ENCODE measurements at regions not wholly inside any gene's neighbourhood (a gene's known extent, or its start where the extent isn't known, plus 50 kb on each side); places are given as distances from the start of the nearest gene placed in this dataset.

DNA sequence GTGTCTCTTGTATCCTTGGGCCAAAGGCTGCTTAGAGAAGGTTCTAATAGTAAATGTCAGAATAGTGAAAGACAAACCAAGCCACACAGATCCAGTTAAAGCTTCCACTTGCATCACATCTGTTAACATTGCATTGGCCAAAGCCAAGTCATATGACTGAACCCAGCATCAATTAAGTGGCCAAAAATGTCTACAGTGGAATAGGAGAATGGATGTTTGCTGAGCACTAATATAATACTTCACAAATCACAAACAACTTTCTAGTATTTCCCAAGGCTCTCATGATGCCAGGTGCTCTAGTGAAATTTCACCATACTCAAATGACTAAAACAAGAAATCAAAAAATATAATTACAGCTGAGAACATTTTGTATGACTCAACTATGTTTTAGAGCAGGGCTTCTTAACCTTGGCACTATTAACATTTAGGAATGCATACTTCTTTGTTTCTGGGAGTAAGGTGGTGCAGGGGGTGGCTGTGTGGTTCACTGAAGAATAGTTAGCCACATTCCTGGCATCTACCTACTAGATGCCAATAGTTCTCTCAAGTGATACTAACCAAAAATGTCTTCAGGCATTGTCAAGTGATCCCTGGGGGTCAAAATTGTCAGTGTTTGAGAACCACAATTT is 148.0 kb upstream of the SPTLC3 start:
- H3K27me3 ChIP-seq (ENCODE audit: control insufficient read depth, insufficient read depth, low read length), result no peaks in the 10 kb centered on the region
- no peak for DNase-seq (ENCODE audit: low read depth in 2 of 2)
- H2AFZ ChIP-seq (ENCODE audit: low read length), result no peak overlapping the region
- no peaks in the 10 kb centered on the region for H3K79me2 ChIP-seq (ENCODE audit: control insufficient read depth, insufficient read depth, low read length)
- TF ChIP-seq, protein P1, sequence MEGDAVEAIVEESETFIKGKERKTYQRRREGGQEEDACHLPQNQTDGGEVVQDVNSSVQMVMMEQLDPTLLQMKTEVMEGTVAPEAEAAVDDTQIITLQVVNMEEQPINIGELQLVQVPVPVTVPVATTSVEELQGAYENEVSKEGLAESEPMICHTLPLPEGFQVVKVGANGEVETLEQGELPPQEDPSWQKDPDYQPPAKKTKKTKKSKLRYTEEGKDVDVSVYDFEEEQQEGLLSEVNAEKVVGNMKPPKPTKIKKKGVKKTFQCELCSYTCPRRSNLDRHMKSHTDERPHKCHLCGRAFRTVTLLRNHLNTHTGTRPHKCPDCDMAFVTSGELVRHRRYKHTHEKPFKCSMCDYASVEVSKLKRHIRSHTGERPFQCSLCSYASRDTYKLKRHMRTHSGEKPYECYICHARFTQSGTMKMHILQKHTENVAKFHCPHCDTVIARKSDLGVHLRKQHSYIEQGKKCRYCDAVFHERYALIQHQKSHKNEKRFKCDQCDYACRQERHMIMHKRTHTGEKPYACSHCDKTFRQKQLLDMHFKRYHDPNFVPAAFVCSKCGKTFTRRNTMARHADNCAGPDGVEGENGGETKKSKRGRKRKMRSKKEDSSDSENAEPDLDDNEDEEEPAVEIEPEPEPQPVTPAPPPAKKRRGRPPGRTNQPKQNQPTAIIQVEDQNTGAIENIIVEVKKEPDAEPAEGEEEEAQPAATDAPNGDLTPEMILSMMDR (conservative IDR thresholded peaks at IDR 0.05 in 1 of 2, IDR thresholded peaks at IDR 0.05 in 1 of 2; ENCODE audit: low read depth in 1 of 2, low read length in 2 of 2), result no peak
- TF ChIP-seq EZH2 (IDR thresholded peaks at IDR 0.05; ENCODE audit: low read length, missing control alignments), result no peak
- H4K20me1 ChIP-seq (ENCODE audit: control insufficient read depth, extremely low read depth, insufficient read depth, low read length), result no peaks in the 10 kb centered on the region
- H3K9me3 ChIP-seq (ENCODE audit: control insufficient read depth, insufficient read depth, low read depth, low read length), result no peaks in the 10 kb centered on the region
- no peaks in the 10 kb centered on the region for H3K4me1 ChIP-seq (ENCODE audit: control insufficient read depth, extremely low read depth, insufficient read depth, low read length)
- no peaks in the 10 kb centered on the region for H3K36me3 ChIP-seq (ENCODE audit: control insufficient read depth, insufficient read depth, low read length)
- H3K9ac ChIP-seq (ENCODE audit: insufficient read depth, low read length), result no peak overlapping the region
- no peak overlapping the region for H3K4me3 ChIP-seq (replicated peaks in 1 of 4; ENCODE audit: control extremely low read depth in 1 of 4, insufficient read depth in 1 of 4, low read depth in 3 of 4, low read length in 4 of 4)
- H3K4me2 ChIP-seq (ENCODE audit: extremely low read depth, insufficient read depth, low read length), result no peak overlapping the region
- H3K27ac ChIP-seq (ENCODE audit: insufficient read depth, low read length), result no peak overlapping the region

DNA sequence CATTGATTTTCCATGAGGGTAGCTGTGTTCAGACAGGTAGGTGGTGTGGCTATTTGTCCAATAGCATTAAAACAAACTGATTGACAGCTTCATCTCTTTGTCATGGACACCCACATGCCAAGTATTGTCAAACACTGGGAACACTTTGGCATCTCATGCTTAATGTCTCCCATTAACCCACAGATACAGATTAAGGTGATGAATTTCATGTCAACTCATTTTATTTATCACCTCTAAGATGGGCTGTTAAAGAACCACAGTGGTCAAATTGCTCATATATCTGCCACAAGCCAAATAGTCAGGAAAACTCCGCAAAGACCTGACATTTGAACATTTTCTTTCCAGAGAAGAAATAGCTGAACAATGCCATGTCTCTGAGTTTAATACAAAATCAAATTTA is 139.1 kb upstream of the SPTLC3 start:
- no peaks in the 10 kb centered on the region for H3K9me3 ChIP-seq (ENCODE audit: control insufficient read depth, insufficient read depth, low read depth, low read length)
- no peak overlapping the region for H2AFZ ChIP-seq (ENCODE audit: low read length)
- no peaks in the 10 kb centered on the region for H3K4me1 ChIP-seq (ENCODE audit: control insufficient read depth, extremely low read depth, insufficient read depth, low read length)
- H3K4me3 ChIP-seq (replicated peaks in 1 of 4; ENCODE audit: control extremely low read depth in 1 of 4, insufficient read depth in 1 of 4, low read depth in 3 of 4, low read length in 4 of 4), result no peak overlapping the region
- H3K79me2 ChIP-seq (ENCODE audit: control insufficient read depth, insufficient read depth, low read length), result no peaks in the 10 kb centered on the region
- no peaks in the 10 kb centered on the region for H3K27me3 ChIP-seq (ENCODE audit: control insufficient read depth, insufficient read depth, low read length)
- H3K4me2 ChIP-seq (ENCODE audit: extremely low read depth, insufficient read depth, low read length), result no peak overlapping the region
- no peaks in the 10 kb centered on the region for H3K36me3 ChIP-seq (ENCODE audit: control insufficient read depth, insufficient read depth, low read length)
- DNase-seq (ENCODE audit: low read depth in 2 of 2), result no peak
- H4K20me1 ChIP-seq (ENCODE audit: control insufficient read depth, extremely low read depth, insufficient read depth, low read length), result no peaks in the 10 kb centered on the region
- TF ChIP-seq EZH2 (IDR thresholded peaks at IDR 0.05; ENCODE audit: low read length, missing control alignments), result no peak
- TF ChIP-seq, protein P1 (conservative IDR thresholded peaks at IDR 0.05 in 1 of 2, IDR thresholded peaks at IDR 0.05 in 1 of 2; ENCODE audit: low read depth in 1 of 2, low read length in 2 of 2), result no peak
- no peak overlapping the region for H3K27ac ChIP-seq (ENCODE audit: insufficient read depth, low read length)
- no peak overlapping the region for H3K9ac ChIP-seq (ENCODE audit: insufficient read depth, low read length)

DNA sequence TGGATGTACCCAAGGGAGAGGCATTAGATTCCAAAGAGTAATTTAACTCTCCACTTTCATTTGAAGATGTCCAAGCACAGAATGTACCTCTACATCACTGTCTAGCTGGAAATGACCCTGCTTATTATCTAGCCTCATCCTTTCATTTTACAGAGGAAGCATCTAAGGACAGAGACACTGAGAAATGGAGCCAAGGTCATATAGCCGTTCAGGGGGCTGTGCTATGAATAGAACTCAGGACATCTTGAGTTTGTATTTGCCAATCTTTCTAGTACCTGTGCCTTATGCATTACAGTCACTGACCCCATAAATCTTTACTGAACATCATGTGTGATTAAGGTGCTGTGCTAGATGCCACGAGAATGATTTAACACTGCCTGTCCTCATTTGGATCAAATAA is 138.2 kb upstream of the SPTLC3 start:
- H3K79me2 ChIP-seq (ENCODE audit: control insufficient read depth, insufficient read depth, low read length), result no peaks in the 10 kb centered on the region

More for the DNA sequence above, 138.2 kb upstream of the SPTLC3 start:
- Histone ChIP-seq H3K4me3 (replicated peaks in 1 of 4; ENCODE audit: control extremely low read depth in 1 of 4, insufficient read depth in 1 of 4, low read depth in 3 of 4, low read length in 4 of 4) (no peak overlapping the region), H3K4me2 (ENCODE audit: extremely low read depth, insufficient read depth, low read length) (no peak overlapping the region), H3K9me3 (ENCODE audit: control insufficient read depth, insufficient read depth, low read depth, low read length) (no peaks in the 10 kb centered on the region), H3K27ac (ENCODE audit: insufficient read depth, low read length) (no peak overlapping the region), H4K20me1 (ENCODE audit: control insufficient read depth, extremely low read depth, insufficient read depth, low read length) (no peaks in the 10 kb centered on the region), H3K36me3 (ENCODE audit: control insufficient read depth, insufficient read depth, low read length) (no peaks in the 10 kb centered on the region), H2AFZ (ENCODE audit: low read length) (no peak overlapping the region), H3K9ac (ENCODE audit: insufficient read depth, low read length) (no peak overlapping the region), H3K4me1 (ENCODE audit: control insufficient read depth, extremely low read depth, insufficient read depth, low read length) (no peaks in the 10 kb centered on the region), H3K27me3 (ENCODE audit: control insufficient read depth, insufficient read depth, low read length) (no peaks in the 10 kb centered on the region)
- no peak for DNase-seq (ENCODE audit: low read depth in 2 of 2)
- TF ChIP-seq, protein P1 (conservative IDR thresholded peaks at IDR 0.05 in 1 of 2, IDR thresholded peaks at IDR 0.05 in 1 of 2; ENCODE audit: low read depth in 1 of 2, low read length in 2 of 2), result no peak
- TF ChIP-seq EZH2 (IDR thresholded peaks at IDR 0.05; ENCODE audit: low read length, missing control alignments), result no peak
